SK-N-MC (cell line): ENCODE measurements at regions not wholly inside any gene's neighbourhood (a gene's known extent, or its start where the extent isn't known, plus 50 kb on each side); places are given as distances from the start of the nearest gene placed in this dataset.

Experiments
- EZH2 ChIP-seq: fragments of 200-600 bp; sonication (generic); IDR thresholded peaks from one replicate; pipeline ENCODE4 v1.6.1; 2017; ENCODE audit warnings: antibody characterized with exemption
- POLR2AphosphoS5 ChIP-seq: IDR thresholded peaks from 2 replicates; pipeline ENCODE4 v1.6.1; 2012; ENCODE audit warnings: mild to moderate bottlenecking, low read depth, low read length, borderline replicate concordance

DNA sequence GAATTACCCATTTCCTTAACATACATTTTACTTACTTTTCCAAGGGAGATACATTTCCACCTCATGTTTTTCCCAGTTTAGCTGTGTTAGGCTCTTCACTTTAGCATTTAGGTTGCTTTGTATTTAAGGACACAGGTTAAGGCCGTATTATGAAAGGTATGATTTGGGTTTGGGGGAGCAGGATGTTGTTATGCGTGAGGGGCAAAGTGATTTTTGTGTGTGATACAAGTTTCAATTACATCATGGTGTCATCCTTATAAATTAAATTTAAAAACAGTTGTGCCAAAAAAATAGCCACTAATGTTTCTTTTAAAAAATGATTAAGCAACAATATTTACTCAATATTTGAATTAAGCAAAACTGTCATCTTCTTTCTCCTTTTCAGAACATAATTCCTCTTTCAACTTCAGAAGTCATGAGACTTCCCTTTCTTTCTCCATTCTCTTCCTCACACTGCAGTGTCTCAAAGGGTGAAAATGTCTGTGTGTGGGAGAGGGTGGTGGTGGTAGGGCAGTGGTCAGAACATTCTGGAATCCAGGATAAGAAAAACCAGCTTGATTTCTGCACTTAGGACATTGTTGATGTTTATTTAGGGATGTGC, 126.2 kb downstream of the KCNRG start:
- TF ChIP-seq POLR2AphosphoS5, result no peak
- TF ChIP-seq EZH2, result no peak
